AG09309 (cell line): ENCODE measurements at regions not wholly inside any gene's neighbourhood (a gene's known extent, or its start where the extent isn't known, plus 50 kb on each side); places are given as distances from the start of the nearest gene placed in this dataset.

Experiments used
- DNase-seq: peaks from one replicate; pipeline ENCODE4 v3.0.0-alpha.2; 2010; ENCODE audit warnings: low read depth
- H3K4me3 ChIP-seq: 2 replicates; pipeline ENCODE4 v1.5.1; 2011; ENCODE audit warnings: mild to moderate bottlenecking, low read depth, low read length, moderate library complexity; ENCODE audit not compliant: control insufficient read depth
- CTCF ChIP-seq: IDR thresholded peaks from 2 replicates; pipeline ENCODE4 v1.5.1; 2011; ENCODE audit warnings: mild to moderate bottlenecking, low read depth, low read length, inconsistent platforms; ENCODE audit not compliant: insufficient read depth, control insufficient read depth; ENCODE audit errors: missing control alignments

- TF ChIP-seq CTCF = no peak
- no peak for DNase-seq
Measured at GRCh38 chr12:113620437-113620976, 148.8 kb upstream of the LHX5 start.

GRCh38 chr12:113619202-113619601, 147.5 kb upstream of the LHX5 start:
- DNase-seq = no peak
- no peak for TF ChIP-seq CTCF

More at GRCh38 chr12:113620437-113620976, 148.8 kb upstream of the LHX5 start:
- no peak overlapping the region for H3K4me3 ChIP-seq

GRCh38 chr12:113613414-113613813, 141.7 kb upstream of the LHX5 start:
- no peak for TF ChIP-seq CTCF
- no peak overlapping the region for H3K4me3 ChIP-seq
- no peak for DNase-seq

More at GRCh38 chr12:113619202-113619601, 147.5 kb upstream of the LHX5 start:
- H3K4me3 ChIP-seq = no peak overlapping the region

- TF ChIP-seq CTCF = no peak
- H3K4me3 ChIP-seq = no peak overlapping the region
Measured at GRCh38 chr12:113612793-113613192, 141.1 kb upstream of the LHX5 start.

GRCh38 chr12:113612076-113612728, 140.5 kb upstream of the LHX5 start:
- TF ChIP-seq CTCF = no peak
- no peak overlapping the region for H3K4me3 ChIP-seq
- DNase-seq = no peak

More at GRCh38 chr12:113612793-113613192, 141.1 kb upstream of the LHX5 start:
- DNase-seq = no peak

GRCh38 chr12:113611652-113612051, 140.0 kb upstream of the LHX5 start:
- H3K4me3 ChIP-seq = no peak overlapping the region
- no peak for DNase-seq
- TF ChIP-seq CTCF = no peak
